Fibroblast of skin of left biceps (primary cell): ENCODE measurements at regions not wholly inside any gene's neighbourhood (a gene's known extent, or its start where the extent isn't known, plus 50 kb on each side); places are given as distances from the start of the nearest gene placed in this dataset.

ENCODE experiments used
- DNase-seq, 2 experiments: peaks; one replicate each; pipeline ENCODE4 v3.0.0-alpha.2; 2013; ENCODE audit warnings: low read depth in 2 of 2

GRCh38 chr14:101066826-101067510 is 163.4 kb upstream of the RTL1 start:
- no peak for DNase-seq

DNA sequence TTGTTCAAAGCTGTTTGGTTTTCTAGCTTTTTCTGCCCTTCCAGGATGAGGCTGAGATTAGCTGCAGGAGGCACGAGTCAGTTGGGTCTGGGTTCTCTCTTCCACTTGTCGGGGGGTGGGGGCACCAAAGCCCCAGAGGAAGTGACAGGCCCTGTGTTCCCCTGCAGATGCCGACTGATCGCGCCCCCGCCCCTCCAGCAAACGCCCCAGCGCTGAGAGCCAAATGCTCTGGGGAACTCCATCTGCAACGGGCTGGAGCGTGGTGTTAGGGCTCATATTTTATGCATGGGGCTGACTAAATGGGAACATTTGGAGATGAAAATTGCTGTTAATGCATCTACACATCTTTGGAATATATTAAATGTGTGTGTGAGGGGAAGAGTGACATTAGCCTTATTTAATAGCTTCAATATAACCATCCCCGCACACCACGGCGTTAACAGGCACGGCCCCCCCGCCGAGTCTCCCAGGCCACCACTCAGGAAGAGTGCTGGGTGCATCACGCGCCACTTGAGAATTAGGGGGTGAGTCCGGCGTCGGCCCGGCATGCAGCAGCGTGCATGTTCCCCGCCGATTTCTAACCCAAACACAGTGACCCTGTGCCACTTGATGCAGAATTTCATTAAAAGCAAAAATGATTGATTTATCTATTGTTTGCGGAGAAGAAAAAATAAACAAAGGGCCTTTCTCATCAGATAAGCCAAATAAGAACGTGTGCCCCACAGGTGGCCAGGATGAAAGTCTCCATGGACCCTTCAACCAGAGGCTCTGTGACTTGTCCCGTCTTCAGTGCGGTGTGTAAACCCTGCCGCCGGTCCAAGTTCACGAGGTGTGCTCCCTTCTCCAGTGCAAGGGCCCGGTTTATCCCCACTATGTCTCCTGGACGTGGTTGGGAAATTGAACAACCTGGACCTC is 165.0 kb upstream of the RTL1 start:
- no peak for DNase-seq

GRCh38 chr14:101069228-101069549 is 165.7 kb upstream of the RTL1 start:
- no peak for DNase-seq

- no peak for DNase-seq
Measured at GRCh38 chr14:101069666-101070362, 166.3 kb upstream of the RTL1 start.

GRCh38 chr14:101070540-101071492 is 167.3 kb upstream of the RTL1 start:
- DNase-seq: no peak

GRCh38 chr14:101071493-101071906 is 168.0 kb upstream of the RTL1 start:
- DNase-seq: no peak

- no peak for DNase-seq
Measured at GRCh38 chr14:101072070-101072469, 168.5 kb upstream of the RTL1 start.

GRCh38 chr14:101072531-101072930 is 169.0 kb upstream of the RTL1 start:
- DNase-seq: no peak

- DNase-seq: peak; percentile 70 to 73
Measured at GRCh38 chr14:101072945-101073597, 169.5 kb upstream of the RTL1 start.

GRCh38 chr14:101073598-101073965 is 170.1 kb upstream of the RTL1 start:
- no peak for DNase-seq

DNA sequence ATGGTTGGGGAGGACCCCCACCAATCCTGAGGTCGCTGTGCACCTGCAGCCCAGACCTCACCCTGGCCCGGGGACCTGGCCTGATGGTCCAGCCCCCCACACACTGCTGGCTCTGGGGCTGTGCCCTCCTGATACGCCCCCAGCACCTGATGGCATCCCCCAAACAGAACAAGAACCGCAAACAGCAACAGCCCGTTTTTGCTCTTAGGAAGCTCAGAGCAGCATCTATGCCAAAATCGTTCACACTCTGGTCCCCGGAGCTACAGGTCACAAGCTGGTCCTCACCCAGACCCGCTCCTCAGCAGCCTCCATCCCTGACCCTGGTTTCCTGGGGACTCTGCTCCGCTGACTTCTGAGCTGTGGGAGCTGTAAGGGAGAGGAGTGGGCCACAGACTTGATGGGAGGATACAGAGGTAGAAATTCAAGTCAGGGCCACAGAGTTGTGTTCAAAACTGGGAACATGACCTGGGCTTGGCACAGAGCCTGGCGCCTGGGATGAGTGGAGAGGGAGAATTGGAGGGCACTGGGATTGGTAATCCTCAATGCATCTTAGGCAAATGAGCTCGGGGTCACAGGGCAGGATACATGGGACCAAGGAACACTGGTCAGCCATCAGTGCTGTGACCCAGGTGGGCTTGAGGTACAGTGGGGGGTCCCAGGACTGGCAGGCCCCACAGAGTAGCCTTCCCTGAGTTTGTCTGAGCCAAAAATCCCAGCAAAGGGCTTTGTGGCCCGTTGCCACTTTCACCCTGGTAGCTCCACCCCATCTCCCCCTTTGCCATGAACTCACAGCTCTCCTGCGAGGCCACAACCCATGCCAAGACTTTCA is 170.9 kb upstream of the RTL1 start:
- no peak for DNase-seq

GRCh38 chr14:101075025-101075800 is 171.7 kb upstream of the RTL1 start:
- DNase-seq: no peak

GRCh38 chr14:101075801-101076413 is 172.4 kb upstream of the RTL1 start:
- no peak for DNase-seq

- no peak for DNase-seq
Measured at GRCh38 chr14:101076451-101077198, 173.1 kb upstream of the RTL1 start.

- no peak for DNase-seq
Measured at GRCh38 chr14:101077481-101078074, 174.1 kb upstream of the RTL1 start.

DNA sequence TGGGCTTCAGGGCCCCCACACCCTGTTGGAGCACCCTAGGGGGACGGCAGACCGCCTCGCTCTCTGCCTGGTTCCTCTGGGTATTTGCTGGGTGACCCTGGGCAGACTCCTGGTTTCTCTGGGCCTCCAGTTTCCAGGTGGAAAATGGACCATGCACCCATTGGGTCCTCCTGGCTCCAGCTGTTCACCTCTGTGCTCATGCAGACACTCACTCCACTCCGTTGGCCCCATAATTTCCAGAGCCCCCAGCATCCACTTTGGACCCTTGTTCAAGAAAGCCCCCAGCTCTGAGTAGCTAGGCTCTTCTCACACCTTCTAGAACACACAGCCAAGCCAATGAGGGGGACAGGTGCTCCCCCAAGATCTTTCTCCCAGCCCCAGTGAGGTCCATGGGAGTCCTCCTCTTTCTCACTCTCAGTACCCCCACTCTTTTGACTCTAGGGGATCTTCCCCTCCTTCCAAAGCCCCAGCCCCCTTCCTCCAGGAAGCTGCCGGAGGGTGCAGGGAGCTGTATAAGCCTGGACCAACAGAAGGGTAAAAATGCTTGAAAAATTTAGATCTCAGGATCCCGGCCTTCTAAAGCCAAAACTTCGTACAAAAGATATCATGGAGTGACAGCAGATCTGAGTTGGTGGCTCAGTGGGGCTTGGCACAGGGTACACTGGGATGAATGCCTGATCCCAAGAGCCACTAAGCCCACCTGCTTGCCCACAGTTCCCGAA is 174.8 kb upstream of the RTL1 start:
- no peak for DNase-seq

DNA sequence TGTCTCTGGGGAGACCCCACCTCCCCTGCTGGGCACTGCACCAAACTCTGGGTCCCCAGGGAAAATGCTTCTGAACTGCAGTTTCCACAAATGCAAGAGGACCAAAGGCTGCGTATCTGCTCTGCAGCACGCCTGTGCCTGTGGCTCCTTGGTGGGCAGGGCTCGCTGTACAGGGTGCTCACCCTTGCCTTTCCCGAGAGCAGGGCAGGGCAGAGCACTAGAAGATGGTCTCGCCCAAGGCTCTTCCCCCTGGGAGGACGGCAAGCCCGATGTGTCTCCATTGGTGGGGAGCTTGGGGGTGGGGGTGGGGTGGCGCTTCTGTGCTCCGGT is 175.3 kb upstream of the RTL1 start:
- DNase-seq: no peak
